Smooth muscle cell (in vitro differentiated cells): ENCODE measurements at regions not wholly inside any gene's neighbourhood (a gene's known extent, or its start where the extent isn't known, plus 50 kb on each side); places are given as distances from the start of the nearest gene placed in this dataset.
A peak's percentile ranks its signal among the peaks of the same experiment; 100 is the strongest.

Experiments
- DNase-seq: peaks from one replicate; lab custom pipeline; 2025; ENCODE audit not compliant: unreplicated experiment; lab: John Stamatoyannopoulos, UW
- H2AFZ ChIP-seq: fragments of 200-600 bp; sonication (generic); 2 replicates; pipeline ENCODE4 v1.6.0; 2016; ENCODE audit warnings: antibody characterized with exemption, low read depth, mild to moderate bottlenecking
- H3F3A ChIP-seq: fragments of 200-600 bp; sonication (generic); 2 replicates; pipeline ENCODE4 v1.6.0; 2017; ENCODE audit warnings: antibody characterized with exemption, low read depth
- H3K27ac ChIP-seq: fragments of 200-600 bp; sonication (generic); 2 replicates; pipeline ENCODE4 v1.5.1; 2016; ENCODE audit warnings: low read depth, mild to moderate bottlenecking
- H3K27me3 ChIP-seq: fragments of 200-600 bp; sonication (generic); 2 replicates; pipeline ENCODE4 v1.6.1; 2016; ENCODE audit warnings: low read depth, mild to moderate bottlenecking
- H3K36me3 ChIP-seq: fragments of 200-600 bp; sonication (generic); 2 replicates; pipeline ENCODE4 v1.5.1; 2016; ENCODE audit warnings: low read depth
- H3K4me1 ChIP-seq: fragments of 200-600 bp; sonication (generic); 2 replicates; pipeline ENCODE4 v1.5.1; 2016; ENCODE audit warnings: low read depth
- H3K4me2 ChIP-seq: fragments of 200-600 bp; sonication (generic); 2 replicates; pipeline ENCODE4 v1.6.0; 2016; ENCODE audit warnings: mild to moderate bottlenecking
- H3K4me3 ChIP-seq: fragments of 200-600 bp; sonication (generic); 2 replicates; pipeline ENCODE4 v1.5.1; 2016; ENCODE audit warnings: mild to moderate bottlenecking
- H3K79me2 ChIP-seq: fragments of 200-600 bp; sonication (generic); 2 replicates; pipeline ENCODE4 v1.6.0; 2016; ENCODE audit warnings: low read depth, mild to moderate bottlenecking
- H3K9ac ChIP-seq: fragments of 200-600 bp; sonication (generic); 2 replicates; pipeline ENCODE4 v1.6.0; 2016; ENCODE audit warnings: low read depth
- H3K9me3 ChIP-seq: fragments of 200-600 bp; sonication (generic); replicated peaks from 2 replicates; pipeline ENCODE4 v1.5.1; 2016; ENCODE audit warnings: low read depth
- H4K20me1 ChIP-seq: fragments of 200-600 bp; sonication (generic); 2 replicates; pipeline ENCODE4 v1.6.0; 2016; ENCODE audit warnings: low read depth
- CTCF ChIP-seq: fragments of 200-600 bp; sonication (generic); IDR thresholded peaks from 2 replicates; pipeline ENCODE4 v1.5.1; 2017; ENCODE audit warnings: borderline replicate concordance, mild to moderate bottlenecking, antibody characterized with exemption; ENCODE audit not compliant: insufficient read depth, poor library complexity, severe bottlenecking
- WGBS: methylation state at CpG from one replicate; pipeline ENCODE4 v1.1.7; 2016; ENCODE audit warnings: low lambda C conversion rate; 5-methylcytosine and 5-hydroxymethylcytosine counted together

- no peaks in the 10 kb centered on the region for H3K4me1 ChIP-seq
- no peaks in the 10 kb centered on the region for H3K79me2 ChIP-seq
- peak overlapping the region; percentile 17 for H3K27ac ChIP-seq
- H3F3A ChIP-seq, result no peaks in the 10 kb centered on the region
- no peak overlapping the region for H3K4me3 ChIP-seq
- H3K27me3 ChIP-seq, result peaks cover 9% of the 10 kb centered on the region
- no peaks in the 10 kb centered on the region for H3K36me3 ChIP-seq
- no peak overlapping the region for H3K9ac ChIP-seq
- no peaks in the 10 kb centered on the region for H4K20me1 ChIP-seq
- H3K4me2 ChIP-seq, result no peak overlapping the region
- H3K9me3 ChIP-seq, result no peaks in the 10 kb centered on the region
- WGBS, result 74% methylated on average over 2 of the region's 2 CpGs
- DNase-seq, result no peak
- no peak for TF ChIP-seq CTCF
- H2AFZ ChIP-seq, result no peak overlapping the region
Observed at GRCh38 chr4:26212528-26212927, 108.3 kb upstream of the RBPJ start.

GRCh38 chr4:26213317-26213716, 107.5 kb upstream of the RBPJ start:
- no peak for DNase-seq
- no peaks in the 10 kb centered on the region for H4K20me1 ChIP-seq
- no peaks in the 10 kb centered on the region for H3K36me3 ChIP-seq
- H3K4me1 ChIP-seq, result peaks cover 1% of the 10 kb centered on the region
- no peak for TF ChIP-seq CTCF
- H3F3A ChIP-seq, result no peaks in the 10 kb centered on the region
- no peak overlapping the region for H3K9ac ChIP-seq
- H2AFZ ChIP-seq, result no peak overlapping the region
- H3K4me2 ChIP-seq, result no peak overlapping the region
- H3K4me3 ChIP-seq, result no peak overlapping the region
- peaks cover 9% of the 10 kb centered on the region for H3K27me3 ChIP-seq
- no peaks in the 10 kb centered on the region for H3K79me2 ChIP-seq
- WGBS, result 95% methylated on average over 1 of the region's 1 CpG
- no peak overlapping the region for H3K27ac ChIP-seq
- no peaks in the 10 kb centered on the region for H3K9me3 ChIP-seq

- H3F3A ChIP-seq, result no peaks in the 10 kb centered on the region
- H3K9ac ChIP-seq, result no peak overlapping the region
Observed at GRCh38 chr4:26214994-26215393, 105.8 kb upstream of the RBPJ start.

More at GRCh38 chr4:26214994-26215393, 105.8 kb upstream of the RBPJ start:
- H3K9me3 ChIP-seq, result no peaks in the 10 kb centered on the region
- no peaks in the 10 kb centered on the region for H3K79me2 ChIP-seq
- no peak overlapping the region for H3K4me3 ChIP-seq
- no peak overlapping the region for H2AFZ ChIP-seq
- H3K36me3 ChIP-seq, result no peaks in the 10 kb centered on the region
- H3K4me1 ChIP-seq, result peaks cover 3% of the 10 kb centered on the region
- DNase-seq, result no peak
- H3K4me2 ChIP-seq, result no peak overlapping the region
- H3K27me3 ChIP-seq, result peaks cover 1% of the 10 kb centered on the region
- no peaks in the 10 kb centered on the region for H4K20me1 ChIP-seq
- TF ChIP-seq CTCF, result no peak
- H3K27ac ChIP-seq, result no peak overlapping the region
